ENCODE measurements at regions not wholly inside any gene's neighbourhood (a gene's known extent, or its start where the extent isn't known, plus 50 kb on each side); places are given as distances from the start of the nearest gene placed in this dataset.

DNA sequence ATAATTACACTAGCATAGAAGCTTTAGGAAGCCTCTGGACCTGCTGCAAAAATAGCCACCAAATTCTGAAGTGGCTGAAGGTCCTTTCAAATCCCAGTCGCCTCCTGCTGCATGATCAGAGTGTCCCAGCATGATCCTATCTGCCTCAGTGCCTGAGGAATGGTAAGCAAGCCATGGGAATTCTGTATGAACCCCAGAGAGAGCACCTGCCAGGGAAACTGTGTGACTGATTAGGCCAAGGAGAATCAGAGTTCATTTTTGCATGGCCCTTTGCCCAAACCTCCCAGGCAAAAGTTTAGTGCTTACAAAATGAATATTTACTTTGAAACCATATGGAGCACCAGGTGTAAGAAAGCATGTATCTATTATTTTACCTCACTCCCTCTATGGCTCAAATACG lies 221.4 kb downstream of the ARL4C start:
- TF ChIP-seq POLR2A (IDR thresholded peaks at IDR 0.05; ENCODE audit: low read depth, low read length) (no peak), TAF1 (IDR thresholded peaks at IDR 0.05; ENCODE audit: borderline replicate concordance, low read depth, low read length) (no peak), POLR2AphosphoS5 (IDR thresholded peaks at IDR 0.05; ENCODE audit: low read depth, low read length) (no peak)
